WTC11 (cell line): ENCODE measurements at regions not wholly inside any gene's neighbourhood (a gene's known extent, or its start where the extent isn't known, plus 50 kb on each side); places are given as distances from the start of the nearest gene placed in this dataset.

Experiments
- CREB1 ChIP-seq: sonication (generic); formaldehyde crosslinking; IDR thresholded peaks from 2 replicates; pipeline ENCODE4 v1.8.0; 2023; ENCODE audit warnings: mild to moderate bottlenecking, missing genetic modification reagents
- CREM ChIP-seq: sonication (generic); formaldehyde crosslinking; IDR thresholded peaks from 2 replicates; pipeline ENCODE4 v1.8.1; 2022; ENCODE audit warnings: mild to moderate bottlenecking, missing genetic modification reagents, moderate library complexity
- MYBL2 ChIP-seq: sonication (generic); formaldehyde crosslinking; IDR thresholded peaks from 2 replicates; pipeline ENCODE4 v1.8.1; 2023; ENCODE audit warnings: mild to moderate bottlenecking, moderate library complexity, missing genetic modification reagents
- NR3C1 ChIP-seq: sonication (generic); formaldehyde crosslinking; conservative IDR thresholded peaks from 2 replicates; pipeline ENCODE4 v1.8.1; 2023; ENCODE audit warnings: low read depth, mild to moderate bottlenecking, missing genetic modification reagents
- TEAD4 ChIP-seq: sonication (generic); formaldehyde crosslinking; IDR thresholded peaks from 2 replicates; pipeline ENCODE4 v1.8.0; 2022; ENCODE audit warnings: mild to moderate bottlenecking, missing genetic modification reagents
- TF ChIP-seq, protein P1 (sequence below): fragments of 200-600 bp; IDR thresholded peaks from 2 replicates; pipeline ENCODE4 v1.8.0; 2022; ENCODE audit warnings: antibody characterized with exemption

DNA sequence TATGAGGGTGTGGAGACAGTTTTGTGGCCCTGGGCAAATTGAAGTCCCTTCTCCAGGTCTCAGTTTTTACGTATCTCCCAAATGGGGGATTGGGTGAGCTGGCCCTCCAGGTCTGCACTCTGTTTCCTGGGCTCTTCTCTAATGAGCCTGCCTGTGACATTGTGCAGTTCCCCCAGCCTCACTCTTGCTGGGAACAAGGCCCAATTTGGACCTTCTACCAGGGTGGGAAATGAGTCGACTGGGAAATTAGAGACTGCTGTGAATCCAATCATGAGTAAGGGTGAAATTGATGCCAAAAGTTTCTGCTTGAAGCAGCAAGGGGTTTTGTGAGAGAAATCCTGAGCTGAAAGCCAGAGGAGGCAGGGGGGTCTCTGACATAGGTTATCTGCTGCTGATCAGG is 71.5 kb upstream of the KSR1 start:
- TF ChIP-seq, protein P1, sequence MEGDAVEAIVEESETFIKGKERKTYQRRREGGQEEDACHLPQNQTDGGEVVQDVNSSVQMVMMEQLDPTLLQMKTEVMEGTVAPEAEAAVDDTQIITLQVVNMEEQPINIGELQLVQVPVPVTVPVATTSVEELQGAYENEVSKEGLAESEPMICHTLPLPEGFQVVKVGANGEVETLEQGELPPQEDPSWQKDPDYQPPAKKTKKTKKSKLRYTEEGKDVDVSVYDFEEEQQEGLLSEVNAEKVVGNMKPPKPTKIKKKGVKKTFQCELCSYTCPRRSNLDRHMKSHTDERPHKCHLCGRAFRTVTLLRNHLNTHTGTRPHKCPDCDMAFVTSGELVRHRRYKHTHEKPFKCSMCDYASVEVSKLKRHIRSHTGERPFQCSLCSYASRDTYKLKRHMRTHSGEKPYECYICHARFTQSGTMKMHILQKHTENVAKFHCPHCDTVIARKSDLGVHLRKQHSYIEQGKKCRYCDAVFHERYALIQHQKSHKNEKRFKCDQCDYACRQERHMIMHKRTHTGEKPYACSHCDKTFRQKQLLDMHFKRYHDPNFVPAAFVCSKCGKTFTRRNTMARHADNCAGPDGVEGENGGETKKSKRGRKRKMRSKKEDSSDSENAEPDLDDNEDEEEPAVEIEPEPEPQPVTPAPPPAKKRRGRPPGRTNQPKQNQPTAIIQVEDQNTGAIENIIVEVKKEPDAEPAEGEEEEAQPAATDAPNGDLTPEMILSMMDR = no peak
- TF ChIP-seq NR3C1 (CRISPR knock-in tag) (no peak), CREM (CRISPR knock-in tag) (no peak), TEAD4 (CRISPR knock-in tag) (no peak), CREB1 (CRISPR knock-in tag) (no peak), MYBL2 (CRISPR knock-in tag) (no peak)
